Dendritic cell treated with granulocyte-macrophage colony-stimulating factor and Interleukin-4, amounts not matched to agents 40 ng/mL and 50 ng/mL, for 4 days (primary cell): ENCODE measurements at regions not wholly inside any gene's neighbourhood (a gene's known extent, or its start where the extent isn't known, plus 50 kb on each side); places are given as distances from the start of the nearest gene placed in this dataset.
"Not testable (repeated sequence)": the region's sequence is repeated elsewhere in the genome, so short reads cannot be mapped to it uniquely, and the experiment has no call there.

Source experiments
- H3K27ac Mint-ChIP-seq: one replicate; pipeline ENCODE4 v1.8.0; 2022; ENCODE audit warnings: mild to moderate bottlenecking, mixed read lengths
- H3K27me3 Mint-ChIP-seq: one replicate; pipeline ENCODE4 v1.8.0; 2022; ENCODE audit warnings: mild to moderate bottlenecking, mixed read lengths
- H3K36me3 Mint-ChIP-seq: one replicate; pipeline ENCODE4 v1.8.0; 2022; ENCODE audit warnings: low read depth, mixed read lengths
- H3K4me1 Mint-ChIP-seq: one replicate; pipeline ENCODE4 v1.8.0; 2022; ENCODE audit warnings: low read depth, mixed read lengths
- H3K4me3 Mint-ChIP-seq: one replicate; pipeline ENCODE4 v1.8.0; 2022; ENCODE audit warnings: mild to moderate bottlenecking, moderate library complexity, mixed read lengths
- H3K9me3 Mint-ChIP-seq: one replicate; pipeline ENCODE4 v1.8.0; 2022; ENCODE audit warnings: mixed read lengths
- intact Hi-C: fragments of 100-400 bp; cut with micrococcal nuclease; formaldehyde crosslinking; loops from one replicate; pipeline ENCODE4 v1.15.0; 2022

DNA sequence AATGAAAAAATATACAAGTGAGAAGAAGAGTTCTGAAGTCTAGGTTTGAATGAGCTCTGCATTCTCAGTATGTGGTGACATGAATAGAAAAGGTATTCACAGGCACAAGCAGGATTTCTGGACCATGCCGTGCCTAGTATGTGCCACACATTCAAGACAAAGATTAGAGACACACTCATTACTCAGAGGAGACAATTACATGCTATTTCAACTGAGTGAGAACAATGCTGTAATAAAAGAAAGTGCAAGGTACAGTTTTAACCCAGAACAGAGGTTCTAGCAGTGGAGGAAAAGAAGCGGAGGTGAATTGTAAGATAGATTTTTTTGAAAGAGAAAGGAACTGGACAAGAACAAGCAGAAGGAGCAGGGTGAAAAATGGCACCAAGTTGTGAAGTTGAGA is 121.0 kb upstream of the RASGEF1B start:
- Mint-ChIP-seq H3K36me3 (no peaks in the 10 kb centered on the region), H3K4me1 (peaks cover 11% of the 10 kb centered on the region), H3K27ac (no peak overlapping the region), H3K27me3 (no peaks in the 10 kb centered on the region), H3K4me3 (no peak overlapping the region), H3K9me3 (no peaks in the 10 kb centered on the region)
- intact Hi-C loops = no loop called here

DNA sequence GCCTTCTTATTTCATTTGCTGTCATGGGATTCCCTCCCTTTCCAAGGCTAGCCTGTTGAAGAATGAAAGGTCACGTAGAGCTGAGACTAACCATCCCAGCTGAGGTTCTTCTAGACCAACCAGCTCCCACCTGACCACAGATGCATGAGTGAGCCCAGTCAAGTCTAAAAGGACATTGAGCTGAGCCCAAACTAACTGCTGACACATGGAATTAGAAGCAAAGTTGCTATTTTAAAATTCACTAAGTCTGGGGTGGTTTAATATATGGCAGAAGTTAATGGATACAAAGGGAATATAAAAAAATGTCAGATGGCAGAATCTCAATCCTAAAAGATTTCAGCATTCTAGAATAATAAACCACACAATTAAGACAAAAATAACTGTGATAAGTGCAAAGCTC is 118.9 kb upstream of the RASGEF1B start:
- H3K4me1 Mint-ChIP-seq = peaks cover 11% of the 10 kb centered on the region
- no peak overlapping the region for H3K4me3 Mint-ChIP-seq
- H3K27ac Mint-ChIP-seq = no peak overlapping the region
- H3K9me3 Mint-ChIP-seq = no peaks in the 10 kb centered on the region
- H3K27me3 Mint-ChIP-seq = no peaks in the 10 kb centered on the region
- H3K36me3 Mint-ChIP-seq = no peaks in the 10 kb centered on the region
- intact Hi-C loops = no loop called here

DNA sequence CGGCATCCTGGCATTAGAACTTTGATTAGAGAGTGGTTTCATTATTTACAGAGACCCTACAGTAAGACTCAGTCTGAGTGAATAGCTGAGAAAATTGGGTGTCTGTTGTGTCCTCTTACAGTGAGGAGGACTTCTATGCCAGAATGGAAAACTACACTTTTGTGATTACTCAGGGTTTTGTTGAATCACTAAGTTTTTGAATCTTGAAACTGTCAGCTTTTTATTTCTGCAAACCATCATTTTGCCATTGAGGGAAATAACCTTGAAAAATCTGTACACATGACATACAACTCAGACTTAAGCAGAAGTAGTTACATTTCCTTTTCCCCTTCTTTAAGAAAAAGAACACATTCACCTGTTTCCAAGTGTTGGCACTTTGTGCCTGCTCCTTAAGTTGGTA is 117.6 kb upstream of the RASGEF1B start:
- Mint-ChIP-seq H3K9me3 (no peaks in the 10 kb centered on the region), H3K4me1 (peaks cover 11% of the 10 kb centered on the region), H3K27me3 (no peaks in the 10 kb centered on the region), H3K27ac (peak overlapping the region; percentile 0), H3K36me3 (no peaks in the 10 kb centered on the region), H3K4me3 (no peak overlapping the region)
- intact Hi-C loops = no loop called here

DNA sequence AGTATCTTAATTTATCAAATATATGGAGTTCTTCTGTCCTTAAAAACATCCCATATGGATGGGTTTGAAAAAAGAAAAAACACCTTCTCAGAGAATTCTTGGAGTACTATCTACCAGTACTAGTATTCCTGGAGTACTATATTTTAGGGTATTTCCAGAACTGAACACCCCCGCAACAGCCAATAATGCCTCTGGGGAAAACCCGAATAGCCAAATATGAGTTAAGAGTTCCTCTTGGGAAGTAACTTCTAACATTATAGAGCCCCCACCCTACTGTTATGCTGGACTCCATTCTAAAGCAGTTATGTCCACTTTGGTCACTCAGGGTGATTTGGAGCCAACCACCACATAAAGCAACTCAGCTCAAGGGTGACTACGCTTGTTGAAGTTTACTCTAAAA is 115.0 kb upstream of the RASGEF1B start:
- Mint-ChIP-seq H3K27ac (no peak overlapping the region), H3K4me3 (no peak overlapping the region), H3K9me3 (no peaks in the 10 kb centered on the region), H3K27me3 (no peaks in the 10 kb centered on the region), H3K4me1 (peaks cover 11% of the 10 kb centered on the region), H3K36me3 (no peaks in the 10 kb centered on the region)
- intact Hi-C loops = no loop called here

DNA sequence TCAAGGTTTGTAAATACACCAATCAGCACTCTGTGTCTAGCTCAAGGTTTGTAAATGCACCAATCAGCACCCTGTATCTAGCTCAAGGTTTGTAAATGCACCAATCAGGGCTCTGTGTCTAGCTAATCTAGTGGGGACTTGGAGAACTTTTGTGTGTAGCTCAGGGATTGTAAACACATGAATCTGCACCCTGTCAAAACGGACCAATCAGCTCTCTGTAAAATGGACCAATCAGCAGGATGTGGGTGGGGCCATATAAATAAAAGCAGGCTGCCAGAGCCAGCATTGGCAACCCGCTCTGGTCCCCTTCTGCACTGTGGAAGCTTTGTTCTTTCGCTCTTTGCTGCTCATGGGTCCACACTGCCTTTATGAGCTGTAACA is 109.3 kb upstream of the RASGEF1B start:
- H3K9me3 Mint-ChIP-seq, H3K36me3 Mint-ChIP-seq, H3K27me3 Mint-ChIP-seq, intact Hi-C loops, H3K4me3 Mint-ChIP-seq, H3K27ac Mint-ChIP-seq: not testable (repeated sequence)
- H3K4me1 Mint-ChIP-seq = peaks cover 16% of the 10 kb centered on the region

DNA sequence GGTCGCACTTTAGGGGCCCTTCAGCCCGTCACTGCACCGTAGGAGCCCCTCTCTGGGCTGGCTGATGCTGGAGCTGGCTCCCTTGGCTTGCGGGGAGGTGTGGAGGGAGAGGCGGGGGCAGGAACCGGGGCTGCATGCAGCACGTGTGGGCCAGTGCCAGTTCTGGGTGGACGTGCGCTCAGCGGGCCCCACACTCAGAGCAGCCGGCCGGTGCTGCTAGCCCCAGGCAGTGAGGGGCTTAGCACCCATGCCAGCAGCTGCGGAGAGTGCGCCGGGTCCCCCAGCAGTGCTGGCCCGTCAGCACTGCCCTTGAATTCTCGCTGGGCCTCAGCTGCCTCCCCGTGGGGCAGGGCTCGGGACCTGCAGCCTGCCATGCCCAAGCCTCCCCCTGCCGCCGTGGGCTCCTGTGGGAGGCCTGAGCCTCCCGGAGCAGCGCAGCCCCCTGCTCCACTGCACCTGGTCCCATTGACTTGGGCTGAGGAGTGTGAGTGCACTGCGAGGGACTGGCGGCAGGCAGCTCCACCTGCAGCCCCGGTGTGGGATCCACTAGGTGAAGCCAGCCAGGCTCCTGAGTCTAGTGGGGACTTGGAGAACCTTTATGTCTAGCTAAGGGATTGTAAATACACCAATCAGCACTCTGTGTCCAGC is 108.8 kb upstream of the RASGEF1B start:
- no peak overlapping the region for H3K4me3 Mint-ChIP-seq
- peaks cover 16% of the 10 kb centered on the region for H3K4me1 Mint-ChIP-seq
- peaks cover 1% of the 10 kb centered on the region for H3K27me3 Mint-ChIP-seq
- intact Hi-C loops = no loop called here
- no peaks in the 10 kb centered on the region for H3K9me3 Mint-ChIP-seq
- H3K36me3 Mint-ChIP-seq = no peaks in the 10 kb centered on the region
- no peak overlapping the region for H3K27ac Mint-ChIP-seq

DNA sequence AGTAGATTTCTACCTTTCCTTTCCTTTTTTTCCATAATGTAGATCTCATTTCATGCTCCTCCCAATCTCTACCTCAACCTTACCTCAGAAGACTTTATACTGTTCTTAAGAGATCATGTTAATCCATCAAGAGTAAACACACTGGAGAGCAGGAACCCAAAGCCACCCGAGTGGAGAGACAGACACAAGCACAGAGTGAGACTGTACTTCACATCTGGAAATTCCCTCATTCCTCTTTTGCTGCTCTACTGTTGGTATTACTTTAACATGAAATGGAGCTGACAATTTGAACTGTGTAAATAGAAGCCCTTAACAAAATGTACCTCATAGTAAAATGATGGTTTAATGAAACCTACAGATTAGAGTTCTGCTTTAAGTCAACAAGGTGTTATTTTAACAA is 105.7 kb upstream of the RASGEF1B start:
- intact Hi-C loops = no loop called here
- peaks cover 1% of the 10 kb centered on the region for H3K27me3 Mint-ChIP-seq
- H3K36me3 Mint-ChIP-seq = no peaks in the 10 kb centered on the region
- H3K4me1 Mint-ChIP-seq = peaks cover 16% of the 10 kb centered on the region
- no peak overlapping the region for H3K4me3 Mint-ChIP-seq
- H3K27ac Mint-ChIP-seq = no peak overlapping the region
- H3K9me3 Mint-ChIP-seq = no peaks in the 10 kb centered on the region

DNA sequence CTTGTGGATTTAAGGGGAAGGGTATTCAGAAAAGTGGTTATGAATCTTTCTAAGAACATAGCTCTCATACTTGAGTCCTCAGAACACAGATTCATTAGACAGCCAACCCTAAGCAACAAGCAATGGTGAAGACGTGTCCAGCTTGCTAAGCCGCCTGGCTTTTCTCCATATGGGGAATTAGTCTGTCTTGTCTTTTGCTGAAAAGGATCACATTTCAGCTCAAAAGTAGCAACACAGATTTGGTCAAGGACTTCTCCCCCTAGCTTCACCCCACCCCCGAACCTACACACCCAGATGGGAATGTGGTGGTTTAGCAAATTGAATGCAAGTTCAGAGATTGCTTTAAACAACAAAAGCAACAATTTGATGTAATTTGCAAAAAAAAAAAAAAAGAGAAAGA is 103.3 kb upstream of the RASGEF1B start:
- H3K27me3 Mint-ChIP-seq = peaks cover 1% of the 10 kb centered on the region
- no peaks in the 10 kb centered on the region for H3K9me3 Mint-ChIP-seq
- intact Hi-C loops = no loop called here
- peaks cover 16% of the 10 kb centered on the region for H3K4me1 Mint-ChIP-seq
- no peak overlapping the region for H3K27ac Mint-ChIP-seq
- no peaks in the 10 kb centered on the region for H3K36me3 Mint-ChIP-seq
- H3K4me3 Mint-ChIP-seq = no peak overlapping the region

DNA sequence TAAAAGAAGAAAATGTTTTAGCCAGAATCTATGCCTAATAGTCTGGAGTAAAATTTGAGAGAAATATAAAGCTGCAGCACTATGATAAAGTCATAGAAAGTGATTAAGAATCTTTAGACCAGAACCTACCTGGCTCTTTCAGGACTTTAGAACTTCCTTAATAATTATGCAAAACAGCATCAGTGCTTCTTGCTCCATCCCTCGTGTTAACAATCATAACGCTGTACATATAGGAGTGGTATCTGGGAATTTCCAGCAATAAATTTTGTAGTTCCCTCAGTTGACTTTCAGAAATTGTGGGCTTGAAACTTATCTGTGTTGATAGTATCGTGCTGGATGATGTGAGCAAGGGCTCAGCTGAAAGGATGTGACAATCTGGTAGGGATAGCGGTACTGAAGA is 102.1 kb upstream of the RASGEF1B start:
- no peaks in the 10 kb centered on the region for H3K36me3 Mint-ChIP-seq
- intact Hi-C loops = no loop called here
- peaks cover 1% of the 10 kb centered on the region for H3K27me3 Mint-ChIP-seq
- H3K27ac Mint-ChIP-seq = no peak overlapping the region
- H3K4me3 Mint-ChIP-seq = no peak overlapping the region
- peaks cover 6% of the 10 kb centered on the region for H3K4me1 Mint-ChIP-seq
- no peaks in the 10 kb centered on the region for H3K9me3 Mint-ChIP-seq

DNA sequence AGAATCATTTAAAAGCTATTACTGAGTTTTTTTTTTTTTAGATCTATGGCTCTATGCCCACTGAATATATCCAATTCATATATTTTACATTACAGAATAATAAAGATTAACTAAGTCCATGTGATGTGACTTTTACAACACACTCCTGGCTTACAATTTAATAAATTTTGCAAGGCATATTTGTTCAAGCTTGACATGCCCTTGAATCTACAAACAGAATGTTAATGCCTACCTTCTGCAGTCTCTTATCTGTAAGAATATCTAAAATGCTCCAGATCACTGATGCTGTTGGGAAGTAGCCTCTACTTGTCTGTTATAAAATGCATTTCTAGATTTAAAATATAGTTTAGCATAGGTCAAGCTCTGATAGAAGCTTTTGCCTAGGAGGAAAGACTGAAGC is 100.7 kb upstream of the RASGEF1B start:
- H3K36me3 Mint-ChIP-seq = no peaks in the 10 kb centered on the region
- intact Hi-C loops = no loop called here
- no peak overlapping the region for H3K27ac Mint-ChIP-seq

DNA sequence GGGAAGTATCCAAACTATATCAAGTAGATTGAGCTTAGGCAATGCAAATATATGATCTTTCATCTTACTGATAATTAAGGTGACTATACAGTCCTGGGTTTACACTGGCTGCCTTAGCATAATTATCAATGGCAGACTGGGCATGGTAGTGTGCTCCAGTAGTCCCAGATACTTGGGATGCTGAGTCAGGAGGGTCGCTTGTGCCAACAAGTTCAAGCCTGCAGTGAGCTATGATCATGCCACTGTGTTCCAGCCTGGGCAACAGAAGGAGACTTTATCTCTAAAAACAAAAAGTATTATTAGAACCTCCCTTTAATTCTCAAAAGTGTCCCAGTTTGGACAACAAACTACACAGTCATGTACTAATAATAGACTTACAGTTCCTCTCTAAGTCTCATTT is 99.4 kb upstream of the RASGEF1B start:
- Mint-ChIP-seq H3K9me3 (no peaks in the 10 kb centered on the region), H3K36me3 (no peaks in the 10 kb centered on the region), H3K4me3 (no peak overlapping the region), H3K27me3 (no peaks in the 10 kb centered on the region), H3K27ac (no peak overlapping the region), H3K4me1 (peaks cover 4% of the 10 kb centered on the region)
- intact Hi-C loops = no loop called here

More for the DNA sequence above, 100.7 kb upstream of the RASGEF1B start:
- Mint-ChIP-seq H3K4me1 (peaks cover 3% of the 10 kb centered on the region), H3K9me3 (no peaks in the 10 kb centered on the region), H3K4me3 (no peak overlapping the region), H3K27me3 (no peaks in the 10 kb centered on the region)

DNA sequence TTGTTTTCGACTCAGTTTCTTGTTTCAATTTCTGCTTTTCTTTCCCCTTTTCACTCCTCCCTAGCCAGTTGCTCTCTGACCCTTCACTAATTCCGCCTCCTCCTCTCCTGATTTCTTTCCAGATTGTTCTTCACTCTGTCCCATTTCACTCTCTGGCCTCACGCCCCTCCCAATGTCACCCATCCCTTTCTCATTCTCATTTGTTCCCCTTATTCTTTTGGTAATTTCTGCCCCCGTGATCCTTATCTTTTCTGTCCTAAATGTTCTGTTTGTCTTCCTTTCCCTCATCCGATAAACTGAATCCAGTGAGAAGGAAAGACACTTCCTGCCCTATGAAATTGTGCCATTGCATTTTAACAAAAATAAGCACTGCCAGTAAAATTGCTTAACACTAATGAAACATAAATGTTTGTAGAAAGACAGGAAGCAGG is 94.5 kb upstream of the RASGEF1B start:
- peaks cover 14% of the 10 kb centered on the region for H3K4me1 Mint-ChIP-seq

DNA sequence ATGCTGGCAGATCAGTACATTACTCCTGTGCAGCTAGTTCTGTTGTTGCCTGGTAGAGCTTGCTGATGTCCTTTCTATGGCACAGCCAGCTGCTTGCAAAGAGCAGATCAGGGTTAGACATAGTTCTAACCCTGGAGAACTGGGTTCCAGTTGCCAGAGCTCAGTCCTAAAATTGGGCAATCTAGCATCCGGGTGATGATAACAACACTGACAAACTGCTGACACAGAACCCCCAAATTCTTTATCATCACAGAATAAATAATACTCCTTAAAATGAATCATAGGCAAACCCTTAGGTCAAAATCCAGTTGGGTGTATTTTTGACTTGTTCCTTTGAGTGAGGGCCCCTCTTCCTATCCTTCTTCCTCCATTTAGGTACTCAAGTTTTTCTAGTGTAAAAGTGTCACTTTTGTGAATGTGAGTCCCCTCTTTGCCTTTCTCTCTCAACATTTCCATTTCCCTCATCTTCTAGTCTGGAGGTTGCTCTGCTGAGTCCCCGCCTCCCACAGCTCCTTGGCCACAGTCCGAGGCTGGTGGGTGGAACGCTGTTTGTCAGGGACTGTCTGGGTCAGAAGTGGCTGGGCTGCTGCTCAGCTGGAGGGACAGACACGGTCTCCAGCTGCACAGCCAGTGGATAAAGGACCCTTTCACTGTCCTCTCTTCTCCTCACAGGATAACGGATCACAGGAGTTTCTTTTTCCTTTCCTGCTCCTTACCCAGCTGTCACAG is 93.6 kb upstream of the RASGEF1B start:
- intact Hi-C loops = no loop called here
- no peaks in the 10 kb centered on the region for H3K36me3 Mint-ChIP-seq
- no peak overlapping the region for H3K4me3 Mint-ChIP-seq
- no peaks in the 10 kb centered on the region for H3K27me3 Mint-ChIP-seq
- no peaks in the 10 kb centered on the region for H3K9me3 Mint-ChIP-seq
- H3K4me1 Mint-ChIP-seq = peaks cover 14% of the 10 kb centered on the region
- peak overlapping the region; percentile 23 for H3K27ac Mint-ChIP-seq

More for the DNA sequence above, 94.5 kb upstream of the RASGEF1B start:
- H3K27me3 Mint-ChIP-seq = no peaks in the 10 kb centered on the region
- no peaks in the 10 kb centered on the region for H3K9me3 Mint-ChIP-seq
- H3K4me3 Mint-ChIP-seq = no peak overlapping the region
- H3K27ac Mint-ChIP-seq = peak overlapping the region; percentile 23
- no peaks in the 10 kb centered on the region for H3K36me3 Mint-ChIP-seq
- intact Hi-C loops = no loop called here

DNA sequence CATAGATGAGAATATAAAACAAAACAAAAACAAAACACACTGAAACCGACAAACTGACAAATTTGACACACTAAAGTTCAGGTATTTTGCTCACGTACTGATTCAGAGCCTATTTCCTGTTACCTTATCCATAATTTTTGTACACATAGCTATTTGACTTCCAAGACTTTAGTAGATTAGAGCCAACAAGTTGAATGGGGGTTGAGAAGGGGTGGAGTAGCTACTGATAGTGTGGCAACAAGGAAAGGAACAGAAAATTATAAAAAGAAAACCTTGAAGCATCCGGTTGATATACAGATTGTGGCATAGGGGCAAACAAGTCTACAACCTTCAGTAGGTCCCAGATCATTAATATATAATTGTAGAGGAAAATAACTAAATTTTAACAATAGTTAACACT is 92.3 kb upstream of the RASGEF1B start:
- no peaks in the 10 kb centered on the region for H3K27me3 Mint-ChIP-seq
- no peak overlapping the region for H3K4me3 Mint-ChIP-seq
- no peaks in the 10 kb centered on the region for H3K9me3 Mint-ChIP-seq
- H3K27ac Mint-ChIP-seq = peak overlapping the region; percentile 8
- H3K4me1 Mint-ChIP-seq = peaks cover 14% of the 10 kb centered on the region
- intact Hi-C loops = loop anchor here (5.0 kb wide), 2 partner anchors 57 to 92 kb away; partner anchors contain the start of gene RASGEF1B
- no peaks in the 10 kb centered on the region for H3K36me3 Mint-ChIP-seq

DNA sequence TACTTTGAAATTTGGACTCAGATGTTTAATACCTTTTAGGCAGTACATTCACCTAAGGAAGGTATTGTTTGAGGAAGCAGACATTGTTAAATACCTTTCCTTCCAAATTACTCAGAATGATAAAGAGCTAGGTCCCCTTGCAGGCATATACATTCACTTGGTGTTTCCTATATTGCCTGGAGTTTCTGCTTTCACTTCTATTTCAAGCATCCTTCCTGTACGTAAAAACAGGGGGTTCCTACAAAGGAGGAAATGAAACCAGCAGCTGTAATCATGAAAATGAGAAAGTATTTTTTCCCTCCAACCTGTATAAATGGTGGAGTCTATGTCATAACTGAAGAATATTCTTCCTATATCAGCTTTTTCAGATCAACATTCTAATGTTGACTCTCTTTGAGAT is 90.4 kb upstream of the RASGEF1B start:
- Mint-ChIP-seq H3K4me1 (peaks cover 14% of the 10 kb centered on the region), H3K4me3 (no peak overlapping the region), H3K9me3 (no peaks in the 10 kb centered on the region), H3K27ac (no peak overlapping the region), H3K27me3 (peaks cover 4% of the 10 kb centered on the region), H3K36me3 (no peaks in the 10 kb centered on the region)
- intact Hi-C loops = loop anchor here (5.0 kb wide), 2 partner anchors 55 to 90 kb away; partner anchors contain the start of gene RASGEF1B
